Astrocyte of the hippocampus (primary cell): ENCODE measurements at regions not wholly inside any gene's neighbourhood (a gene's known extent, or its start where the extent isn't known, plus 50 kb on each side); places are given as distances from the start of the nearest gene placed in this dataset.
"Not testable (repeated sequence)": the region's sequence is repeated elsewhere in the genome, so short reads cannot be mapped to it uniquely, and the experiment has no call there.

ENCODE experiments used
- DNase-seq: peaks from one replicate; pipeline ENCODE4 v3.0.0; 2011; ENCODE audit warnings: low read depth, low spot score

- DNase-seq, result not testable (repeated sequence)
These were observed 69.5 kb downstream of the NPIPA7 start for GRCh38 chr16:16448423-16448822.

- not testable (repeated sequence) for DNase-seq
These were observed 70.8 kb downstream of the NPIPA7 start for GRCh38 chr16:16449712-16450237.

- not testable (repeated sequence) for DNase-seq
These were observed 72.9 kb downstream of the NPIPA7 start for GRCh38 chr16:16451721-16452410.

- DNase-seq, result not testable (repeated sequence)
These were observed 79.6 kb downstream of the NPIPA7 start for GRCh38 chr16:16458579-16458978.

DNA sequence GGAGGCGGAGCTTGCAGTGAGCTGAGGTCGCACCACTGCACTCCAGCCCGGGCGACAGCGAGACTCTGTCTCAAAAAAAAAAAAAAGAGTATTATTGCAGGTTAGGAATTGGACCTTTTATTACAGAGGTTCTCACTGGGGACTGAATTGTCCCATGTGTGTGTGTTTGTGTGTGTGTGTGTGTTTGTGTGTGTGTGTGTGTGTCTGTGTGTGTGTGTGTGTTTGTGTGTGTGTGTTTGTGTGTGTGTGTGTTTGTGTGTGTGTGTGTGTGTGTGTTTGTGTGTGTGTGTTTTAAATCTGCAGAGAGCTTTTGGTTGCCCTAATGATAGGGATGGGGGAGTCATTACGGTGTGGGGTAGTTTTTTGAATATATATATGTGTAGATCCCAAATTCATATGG, 84.9 kb downstream of the NPIPA7 start:
- not testable (repeated sequence) for DNase-seq

GRCh38 chr16:16488919-16489318, 110.0 kb downstream of the NPIPA7 start:
- DNase-seq, result not testable (repeated sequence)

GRCh38 chr16:16489466-16489865, 110.5 kb downstream of the NPIPA7 start:
- DNase-seq, result not testable (repeated sequence)

GRCh38 chr16:16494114-16494513, 115.2 kb downstream of the NPIPA7 start:
- not testable (repeated sequence) for DNase-seq

- not testable (repeated sequence) for DNase-seq
These were observed 116.1 kb downstream of the NPIPA7 start for GRCh38 chr16:16494998-16495397.

GRCh38 chr16:16499875-16500274, 120.9 kb downstream of the NPIPA7 start:
- not testable (repeated sequence) for DNase-seq

- DNase-seq, result not testable (repeated sequence)
These were observed 128.1 kb downstream of the NPIPA7 start for GRCh38 chr16:16507041-16507440.

- DNase-seq, result not testable (repeated sequence)
These were observed 129.4 kb downstream of the NPIPA7 start for GRCh38 chr16:16508344-16508743.

DNA sequence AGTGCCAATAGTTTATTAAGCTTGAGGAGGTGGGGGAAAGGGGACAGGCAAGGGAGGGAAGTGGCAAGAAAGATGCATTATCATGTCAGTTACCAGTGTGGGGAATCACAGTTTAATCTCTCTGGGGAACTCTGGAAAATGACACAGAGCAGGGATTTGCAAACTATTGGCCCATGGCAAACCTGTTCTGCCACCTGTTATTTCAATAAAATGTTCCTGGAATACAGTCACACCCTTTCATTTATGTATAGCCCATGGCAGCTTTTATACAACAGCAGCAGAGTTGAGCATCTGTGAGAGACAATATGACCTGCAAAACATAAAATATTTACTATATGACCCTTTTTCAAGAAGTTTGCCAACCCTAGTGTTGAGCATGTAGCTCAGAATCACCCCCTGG, 140.5 kb downstream of the NPIPA7 start:
- DNase-seq, result not testable (repeated sequence)

GRCh38 chr16:16521239-16522002, 142.5 kb downstream of the NPIPA7 start:
- not testable (repeated sequence) for DNase-seq

- not testable (repeated sequence) for DNase-seq
These were observed 148.1 kb downstream of the NPIPA7 start for GRCh38 chr16:16526998-16527397.

DNA sequence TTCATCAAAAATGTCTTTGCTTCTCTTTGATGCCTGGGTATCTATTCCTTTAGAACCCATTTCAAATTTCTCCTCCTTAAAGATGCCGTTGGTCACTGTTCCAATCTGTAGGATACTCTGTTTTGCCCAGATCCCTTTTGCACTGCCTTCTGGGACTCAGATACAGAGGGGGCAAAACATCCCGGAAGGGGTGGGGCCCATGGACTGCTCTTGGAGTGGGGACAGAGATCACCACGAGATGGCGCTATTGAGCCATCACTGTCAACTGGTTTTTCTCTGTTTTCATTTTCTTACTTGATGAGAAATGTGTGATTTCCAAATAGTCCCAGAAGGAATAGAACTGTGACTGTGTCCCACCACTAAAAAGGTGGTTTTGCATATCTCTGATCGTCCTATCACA, 151.8 kb downstream of the NPIPA7 start:
- DNase-seq, result not testable (repeated sequence)

GRCh38 chr16:16535565-16535964, 156.6 kb downstream of the NPIPA7 start:
- DNase-seq, result not testable (repeated sequence)

GRCh38 chr16:16536151-16536550, 157.2 kb downstream of the NPIPA7 start:
- DNase-seq, result not testable (repeated sequence)

GRCh38 chr16:16549710-16550109, 170.8 kb downstream of the NPIPA7 start:
- DNase-seq, result not testable (repeated sequence)

DNA sequence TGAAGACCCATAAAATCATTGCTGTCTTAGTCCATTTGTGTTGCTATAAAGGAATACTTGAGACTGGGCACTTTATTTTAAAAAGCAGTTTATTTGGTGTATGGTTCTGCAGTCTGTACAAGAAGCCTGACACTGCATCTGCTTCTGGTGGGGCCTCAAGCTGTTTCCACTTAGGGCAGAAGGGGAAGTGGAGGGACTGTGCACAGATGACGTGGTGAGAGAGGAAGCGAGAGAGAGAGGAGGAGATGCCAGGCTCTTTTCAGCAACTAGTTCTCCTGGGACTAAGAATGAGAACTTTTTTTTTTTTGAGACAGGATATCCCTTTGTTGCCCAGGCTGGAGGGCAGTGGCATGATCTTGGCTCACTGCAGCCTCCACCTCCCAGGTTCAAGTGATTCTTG, 171.9 kb downstream of the NPIPA7 start:
- not testable (repeated sequence) for DNase-seq

- DNase-seq, result not testable (repeated sequence)
These were observed 173.9 kb downstream of the NPIPA7 start for GRCh38 chr16:16552819-16553340.

DNA sequence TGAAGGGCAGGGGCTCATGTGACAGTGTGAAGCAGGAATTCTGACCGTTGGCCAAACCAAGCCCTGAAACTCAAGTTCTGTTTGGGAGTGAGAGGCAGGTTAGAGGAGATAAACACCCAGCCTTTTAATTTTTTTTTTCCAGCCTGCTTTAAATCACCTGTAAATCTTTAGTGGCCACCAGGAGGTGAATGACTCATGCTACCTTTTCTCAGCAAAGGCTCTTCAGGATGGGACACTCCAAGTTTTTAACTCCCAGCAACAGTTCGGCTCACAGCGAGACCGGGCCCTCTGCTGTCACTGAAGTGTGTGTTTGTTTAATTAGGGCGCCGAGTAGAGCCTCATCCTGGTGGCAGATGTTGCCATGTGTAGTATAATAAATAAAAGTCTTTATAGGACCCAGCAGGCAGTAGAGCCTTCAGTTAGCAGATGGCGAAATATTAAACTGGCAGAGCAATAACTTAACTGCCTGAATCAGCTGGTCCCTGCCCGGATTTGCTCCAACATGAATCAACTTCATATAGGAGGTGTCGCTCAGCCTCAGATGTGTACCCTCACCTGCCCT, 180.3 kb downstream of the NPIPA7 start:
- DNase-seq, result not testable (repeated sequence)
